ENCODE measurements at regions not wholly inside any gene's neighbourhood (a gene's known extent, or its start where the extent isn't known, plus 50 kb on each side); places are given as distances from the start of the nearest gene placed in this dataset.

- no peak for DNase-seq (ENCODE audit: low read depth, low spot score)
Observed at GRCh38 chr4:117428536-117428935, 343.2 kb upstream of the TRAM1L1 start.

GRCh38 chr4:117429061-117429460, 343.7 kb upstream of the TRAM1L1 start:
- DNase-seq (ENCODE audit: low read depth, low spot score): no peak

GRCh38 chr4:117429506-117429905, 344.1 kb upstream of the TRAM1L1 start:
- no peak for DNase-seq (ENCODE audit: low read depth, low spot score)

- DNase-seq (ENCODE audit: low read depth, low spot score): no peak
Observed at GRCh38 chr4:117434424-117434823, 349.0 kb upstream of the TRAM1L1 start.

- DNase-seq (ENCODE audit: low read depth, low spot score): no peak
Observed at GRCh38 chr4:117447925-117448324, 362.5 kb upstream of the TRAM1L1 start.

GRCh38 chr4:117455088-117455487, 369.7 kb upstream of the TRAM1L1 start:
- DNase-seq (ENCODE audit: low read depth, low spot score): no peak

GRCh38 chr4:117466388-117466787, 381.0 kb upstream of the TRAM1L1 start:
- DNase-seq (ENCODE audit: low read depth, low spot score): no peak

- no peak for DNase-seq (ENCODE audit: low read depth, low spot score)
Observed at GRCh38 chr4:117467404-117467803, 382.0 kb upstream of the TRAM1L1 start.

- DNase-seq (ENCODE audit: low read depth, low spot score): no peak
Observed at GRCh38 chr4:117474987-117475386, 389.6 kb upstream of the TRAM1L1 start.

- no peak for DNase-seq (ENCODE audit: low read depth, low spot score)
Observed at GRCh38 chr4:117477925-117478324, 392.5 kb upstream of the TRAM1L1 start.

GRCh38 chr4:117478702-117479101, 393.3 kb upstream of the TRAM1L1 start:
- DNase-seq (ENCODE audit: low read depth, low spot score): no peak

- DNase-seq (ENCODE audit: low read depth, low spot score): no peak
Observed at GRCh38 chr4:117479673-117480072, 394.3 kb upstream of the TRAM1L1 start.

- peak; percentile 6 for DNase-seq (ENCODE audit: low read depth, low spot score)
Observed at GRCh38 chr4:117481742-117482141, 396.4 kb upstream of the TRAM1L1 start.

- no peak for DNase-seq (ENCODE audit: low read depth, low spot score)
Observed at GRCh38 chr4:117488692-117489091, 403.3 kb upstream of the TRAM1L1 start.

- DNase-seq (ENCODE audit: low read depth, low spot score): no peak
Observed at GRCh38 chr4:117489107-117489506, 403.7 kb upstream of the TRAM1L1 start.

GRCh38 chr4:117491516-117491915, 406.1 kb upstream of the TRAM1L1 start:
- no peak for DNase-seq (ENCODE audit: low read depth, low spot score)

- DNase-seq (ENCODE audit: low read depth, low spot score): no peak
Observed at GRCh38 chr4:117495802-117496201, 410.4 kb upstream of the TRAM1L1 start.

- no peak for DNase-seq (ENCODE audit: low read depth, low spot score)
Observed at GRCh38 chr4:117512414-117512813, 427.0 kb upstream of the TRAM1L1 start.

- no peak for DNase-seq (ENCODE audit: low read depth, low spot score)
Observed at GRCh38 chr4:117514391-117515175, 429.2 kb upstream of the TRAM1L1 start.

- DNase-seq (ENCODE audit: low read depth, low spot score): no peak
Observed at GRCh38 chr4:117515921-117516320, 430.5 kb upstream of the TRAM1L1 start.

- no peak for DNase-seq (ENCODE audit: low read depth, low spot score)
Observed at GRCh38 chr4:117527601-117528000, 442.2 kb upstream of the TRAM1L1 start.

GRCh38 chr4:117529401-117529800, 444.0 kb upstream of the TRAM1L1 start:
- DNase-seq (ENCODE audit: low read depth, low spot score): no peak

- DNase-seq (ENCODE audit: low read depth, low spot score): no peak
Observed at GRCh38 chr4:117533501-117533900, 448.1 kb upstream of the TRAM1L1 start.

- DNase-seq (ENCODE audit: low read depth, low spot score): no peak
Observed at GRCh38 chr4:117545039-117545438, 459.7 kb upstream of the TRAM1L1 start.
